GM12891 (cell line): ENCODE measurements at regions not wholly inside any gene's neighbourhood (a gene's known extent, or its start where the extent isn't known, plus 50 kb on each side); places are given as distances from the start of the nearest gene placed in this dataset.

Experiments used
- POLR2A ChIP-seq: IDR thresholded peaks from 2 replicates; pipeline ENCODE4 v1.6.1; 2011; ENCODE audit warnings: low read depth, low read length, control low read depth
- POLR2AphosphoS5 ChIP-seq: IDR thresholded peaks from 2 replicates; pipeline ENCODE4 v1.6.1; 2011; ENCODE audit warnings: low read depth, low read length, control low read depth
- SPI1 ChIP-seq: IDR thresholded peaks from 2 replicates; pipeline ENCODE4 v1.6.1; 2011; ENCODE audit warnings: low read depth, low read length, control low read depth
- TAF1 ChIP-seq: IDR thresholded peaks from 2 replicates; pipeline ENCODE4 v1.6.1; 2011; ENCODE audit warnings: low read depth, low read length, control low read depth

DNA sequence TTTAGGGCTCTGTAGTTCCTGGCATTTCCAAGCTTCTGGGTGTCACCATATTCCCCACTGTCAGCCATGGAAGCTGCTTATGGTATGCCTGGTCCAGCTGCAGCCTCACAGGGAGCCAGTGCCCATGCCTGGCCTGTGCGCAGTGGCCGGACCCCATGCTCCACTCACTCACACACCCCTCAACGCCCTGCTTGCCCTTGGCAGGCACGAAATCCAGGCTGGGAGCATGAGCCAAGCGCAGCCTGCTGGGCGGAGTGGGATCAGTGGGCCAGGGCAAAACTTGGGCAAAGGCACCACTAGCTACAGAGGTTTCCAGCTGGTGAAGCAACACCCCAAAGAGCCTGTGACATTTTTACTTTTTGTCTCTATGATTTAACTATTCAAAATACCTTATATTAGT lies 520.4 kb downstream of the RWDD3 start:
- no peak for TF ChIP-seq TAF1
- TF ChIP-seq POLR2A = no peak
- no peak for TF ChIP-seq SPI1
- TF ChIP-seq POLR2AphosphoS5 = no peak
